Panc1 (cell line): ENCODE measurements at regions not wholly inside any gene's neighbourhood (a gene's known extent, or its start where the extent isn't known, plus 50 kb on each side); places are given as distances from the start of the nearest gene placed in this dataset.

Experiments used
- ATAC-seq: fragments of 200-7000 bp; cut with Tn5 transposase; 2 replicates; pipeline ENCODE4 v1.9.1; 2020; ENCODE audit warnings: mild to moderate bottlenecking, moderate library complexity
- BruUV-seq: library from RNA; stranded (reverse); fragments of 400-500 nt; replicated peaks from 2 replicates; lab custom pipeline; 2021; lab: Mats Ljungman, UMichigan
- CTCF ChIA-PET: fragments of 300-600 bp; sonication (Branson Sonifier 250); formaldehyde crosslinking; loops from one replicate; lab custom pipeline; 2022; ENCODE audit warnings: antibody characterized with exemption; lab: Charles Lee
- POLR2A ChIA-PET: fragments of 300-600 bp; sonication (Branson Sonifier 250); formaldehyde crosslinking; loops from one replicate; lab custom pipeline; 2022; ENCODE audit warnings: antibody characterized with exemption; lab: Charles Lee
- DNase-seq: peaks from one replicate; pipeline ENCODE4 v3.0.0-alpha.2; 2010; ENCODE audit warnings: low read depth, low spot score
- H3K27ac ChIP-seq: 2 replicates; pipeline ENCODE4 v1.5.1; 2011; ENCODE audit warnings: mild to moderate bottlenecking, low read length, inconsistent platforms
- H3K27me3 ChIP-seq: fragments of 200-500 bp; sonication (Bioruptor generic); 2 replicates; pipeline ENCODE4 v1.6.0; 2014; ENCODE audit warnings: low read length, inconsistent platforms; ENCODE audit not compliant: control insufficient read depth, insufficient read depth
- H3K36me3 ChIP-seq: fragments of 200-500 bp; sonication (Bioruptor generic); 2 replicates; pipeline ENCODE4 v1.5.1; 2014; ENCODE audit warnings: inconsistent platforms, mild to moderate bottlenecking, low read length, moderate library complexity; ENCODE audit not compliant: control insufficient read depth, insufficient read depth
- H3K4me1 ChIP-seq: 2 replicates; pipeline ENCODE4 v1.5.1; 2011; ENCODE audit warnings: inconsistent platforms, mild to moderate bottlenecking, low read length, moderate library complexity; ENCODE audit not compliant: control insufficient read depth, insufficient read depth
- H3K4me3 ChIP-seq, 2 experiments: 2 replicates each; pipeline ENCODE4 v1.5.1; 2011 to 2012; ENCODE audit warnings: low read depth in 2 of 2, low read length in 2 of 2, mild to moderate bottlenecking in 2 of 2, inconsistent platforms in 1 of 2, moderate library complexity in 1 of 2
- H3K9me3 ChIP-seq: fragments of 200-500 bp; sonication (Bioruptor generic); 2 replicates; pipeline ENCODE4 v1.5.1; 2014; ENCODE audit warnings: low read depth, mild to moderate bottlenecking, inconsistent platforms, low read length, moderate library complexity; ENCODE audit not compliant: control insufficient read depth, insufficient read depth
- CTCF ChIP-seq: fragments of 450-650 bp; IDR thresholded peaks from 2 replicates; pipeline ENCODE4 v1.5.1; 2017; ENCODE audit warnings: mild to moderate bottlenecking
- POLR2AphosphoS5 ChIP-seq: IDR thresholded peaks from 2 replicates; pipeline ENCODE4 v1.6.1; 2012; ENCODE audit warnings: mild to moderate bottlenecking, low read depth, low read length, moderate library complexity
- SIN3A ChIP-seq: IDR thresholded peaks from 2 replicates; pipeline ENCODE4 v1.6.1; 2012; ENCODE audit warnings: low read depth, mild to moderate bottlenecking, low read length, moderate library complexity, borderline replicate concordance; ENCODE audit not compliant: insufficient read depth
- TCF7L2 ChIP-seq: IDR thresholded peaks from 2 replicates; pipeline ENCODE4 v1.6.1; 2011; ENCODE audit warnings: mild to moderate bottlenecking, low read depth, low read length, inconsistent platforms
- in situ Hi-C: cut with HindIII; loops from 2 replicates; pipeline ENCODE4 v1.10.0; 2016; ENCODE audit warnings: low sequenced_read_pairs, low pct_unique_long_range_greater_than_20kb
- intact Hi-C: fragments of 100-400 bp; cut with micrococcal nuclease; formaldehyde crosslinking; loops from one replicate; pipeline ENCODE4 v1.10.0; 2022; ENCODE audit not compliant: unreplicated experiment
- TF ChIP-seq, protein P1 (sequence below), 2 experiments: IDR thresholded peaks; 2 replicates each; pipeline ENCODE4 v1.6.1; 2011 to 2012; ENCODE audit warnings: low read depth in 2 of 2, control low read depth in 1 of 2, low read length in 1 of 2, mild to moderate bottlenecking in 1 of 2, moderate library complexity in 1 of 2; ENCODE audit not compliant: insufficient read depth in 1 of 2

DNA sequence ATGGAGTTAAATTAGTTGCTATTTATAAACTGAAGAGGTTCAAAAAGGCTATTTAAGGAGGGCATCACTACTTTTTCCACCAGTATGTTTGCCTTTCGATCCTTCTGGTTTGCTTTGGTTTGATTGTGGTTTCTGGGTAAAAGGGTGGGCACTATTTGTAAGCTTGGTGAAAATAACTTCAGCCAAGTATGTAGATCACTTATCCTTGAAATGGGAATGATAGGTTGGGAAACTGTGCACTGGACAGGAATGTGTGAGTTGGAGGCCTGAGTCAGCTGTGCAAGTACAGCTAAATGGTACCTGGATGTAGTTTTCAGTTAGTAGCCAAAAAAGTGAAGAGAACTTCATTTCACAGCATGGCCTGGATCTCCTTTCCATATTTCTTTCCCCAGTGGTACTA, 466.2 kb downstream of the ENC1 start:
- ChIA-PET CTCF (no interaction called here), POLR2A (no interaction called here)
- TF ChIP-seq SIN3A (no peak), CTCF (no peak), TCF7L2 (no peak), POLR2AphosphoS5 (no peak)
- TF ChIP-seq, protein P1, sequence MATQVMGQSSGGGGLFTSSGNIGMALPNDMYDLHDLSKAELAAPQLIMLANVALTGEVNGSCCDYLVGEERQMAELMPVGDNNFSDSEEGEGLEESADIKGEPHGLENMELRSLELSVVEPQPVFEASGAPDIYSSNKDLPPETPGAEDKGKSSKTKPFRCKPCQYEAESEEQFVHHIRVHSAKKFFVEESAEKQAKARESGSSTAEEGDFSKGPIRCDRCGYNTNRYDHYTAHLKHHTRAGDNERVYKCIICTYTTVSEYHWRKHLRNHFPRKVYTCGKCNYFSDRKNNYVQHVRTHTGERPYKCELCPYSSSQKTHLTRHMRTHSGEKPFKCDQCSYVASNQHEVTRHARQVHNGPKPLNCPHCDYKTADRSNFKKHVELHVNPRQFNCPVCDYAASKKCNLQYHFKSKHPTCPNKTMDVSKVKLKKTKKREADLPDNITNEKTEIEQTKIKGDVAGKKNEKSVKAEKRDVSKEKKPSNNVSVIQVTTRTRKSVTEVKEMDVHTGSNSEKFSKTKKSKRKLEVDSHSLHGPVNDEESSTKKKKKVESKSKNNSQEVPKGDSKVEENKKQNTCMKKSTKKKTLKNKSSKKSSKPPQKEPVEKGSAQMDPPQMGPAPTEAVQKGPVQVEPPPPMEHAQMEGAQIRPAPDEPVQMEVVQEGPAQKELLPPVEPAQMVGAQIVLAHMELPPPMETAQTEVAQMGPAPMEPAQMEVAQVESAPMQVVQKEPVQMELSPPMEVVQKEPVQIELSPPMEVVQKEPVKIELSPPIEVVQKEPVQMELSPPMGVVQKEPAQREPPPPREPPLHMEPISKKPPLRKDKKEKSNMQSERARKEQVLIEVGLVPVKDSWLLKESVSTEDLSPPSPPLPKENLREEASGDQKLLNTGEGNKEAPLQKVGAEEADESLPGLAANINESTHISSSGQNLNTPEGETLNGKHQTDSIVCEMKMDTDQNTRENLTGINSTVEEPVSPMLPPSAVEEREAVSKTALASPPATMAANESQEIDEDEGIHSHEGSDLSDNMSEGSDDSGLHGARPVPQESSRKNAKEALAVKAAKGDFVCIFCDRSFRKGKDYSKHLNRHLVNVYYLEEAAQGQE (IDR thresholded peaks at IDR 0.05; ENCODE audit: insufficient read depth in 1 of 2, low read depth in 2 of 2, low read length in 1 of 2): no peak
- Histone ChIP-seq H3K36me3 (no peaks in the 10 kb centered on the region), H3K4me3 (no peak overlapping the region), H3K9me3 (no peaks in the 10 kb centered on the region), H3K27ac (no peak overlapping the region), H3K4me1 (no peaks in the 10 kb centered on the region), H3K27me3 (no peaks in the 10 kb centered on the region)
- DNase-seq: no peak
- no peak for ATAC-seq
- intact Hi-C loops: no loop called here
- in situ Hi-C loops: no loop called here
- BruUV-seq: no TSS peak

GRCh38 chr5:74173665-74174064, 466.9 kb downstream of the ENC1 start:
- Histone ChIP-seq H3K27me3 (no peaks in the 10 kb centered on the region), H3K4me1 (no peaks in the 10 kb centered on the region; the same call in 1 of the 2 replicates), H3K9me3 (no peaks in the 10 kb centered on the region), H3K4me3 (no peak overlapping the region), H3K27ac (no peak overlapping the region), H3K36me3 (no peaks in the 10 kb centered on the region)
- POLR2A ChIA-PET: interaction anchor here (0.5 kb wide), 1 partner anchor 22 kb away, joined by 3 read pairs; no protein-coding TSS in a partner anchor
- ATAC-seq (no peak), DNase-seq (no peak)
- intact Hi-C loops: no loop called here
- TF ChIP-seq SIN3A: no peak
- no peak for TF ChIP-seq CTCF
- no peak for TF ChIP-seq POLR2AphosphoS5
- TF ChIP-seq TCF7L2: no peak
- TF ChIP-seq, protein P1 (IDR thresholded peaks at IDR 0.05; ENCODE audit: insufficient read depth in 1 of 2, low read depth in 2 of 2, low read length in 1 of 2): no peak
- BruUV-seq: no TSS peak
- in situ Hi-C loops: no loop called here
- CTCF ChIA-PET: no interaction called here
